ENCODE measurements at regions not wholly inside any gene's neighbourhood (a gene's known extent, or its start where the extent isn't known, plus 50 kb on each side); places are given as distances from the start of the nearest gene placed in this dataset.

DNA sequence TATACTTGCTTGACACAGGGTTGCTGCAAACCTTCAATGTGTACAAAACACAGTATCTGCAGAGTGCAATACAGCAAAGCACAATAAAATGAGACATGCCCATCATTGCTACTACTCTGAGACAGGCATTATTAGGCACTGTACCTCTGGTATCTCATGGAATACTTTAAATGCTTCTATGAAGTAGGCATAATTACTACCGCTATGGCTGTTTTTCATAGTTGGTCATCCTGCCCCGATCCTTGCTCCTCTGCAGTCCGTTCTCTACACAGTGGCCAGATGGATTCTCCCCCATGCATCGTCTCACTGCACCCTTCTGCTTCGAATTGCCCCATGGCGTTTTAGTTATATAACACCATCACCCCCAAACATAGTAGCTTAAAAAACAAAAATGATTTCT, 83.0 kb upstream of the UBL3 start:
- H3K4me3 Mint-ChIP-seq: no peak overlapping the region
- POLR2A ChIA-PET: interaction anchor here (1.0 kb wide), 1 partner anchor 422 kb away, joined by 3 read pairs; no protein-coding TSS in a partner anchor
- H3K36me3 Mint-ChIP-seq: no peaks in the 10 kb centered on the region
- H3K27me3 Mint-ChIP-seq: peaks cover 3% of the 10 kb centered on the region
- H3K4me1 Mint-ChIP-seq: peaks cover 36% of the 10 kb centered on the region
- ATAC-seq (ENCODE audit: low read depth): no peak
- H3K27ac Mint-ChIP-seq: no peak overlapping the region
- H3K9me3 Mint-ChIP-seq: peaks cover 2% of the 10 kb centered on the region
- DNase-seq: no peak

DNA sequence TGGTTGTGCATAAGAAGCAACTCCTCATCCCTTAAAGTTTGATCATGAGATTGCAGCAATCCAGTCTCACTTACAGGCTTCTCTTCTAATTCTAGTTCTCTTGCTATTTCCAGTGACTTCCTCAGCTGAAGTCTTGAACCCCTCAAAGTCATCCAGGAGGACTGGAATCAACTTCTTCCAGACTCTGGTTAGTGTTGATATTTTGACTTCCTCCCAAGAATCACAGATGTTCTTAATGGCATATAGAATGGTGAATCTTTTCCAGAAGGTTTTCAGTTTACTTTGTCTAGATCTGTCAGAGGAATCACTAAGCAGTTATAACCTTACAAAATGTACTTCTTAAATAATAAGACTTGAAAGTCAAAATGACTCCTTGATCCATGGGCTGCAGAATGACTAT, 81.3 kb upstream of the UBL3 start:
- peaks cover 2% of the 10 kb centered on the region for H3K9me3 Mint-ChIP-seq
- H3K27ac Mint-ChIP-seq: no peak overlapping the region
- peaks cover 21% of the 10 kb centered on the region for H3K4me1 Mint-ChIP-seq
- peaks cover 3% of the 10 kb centered on the region for H3K27me3 Mint-ChIP-seq
- no peak for DNase-seq
- ATAC-seq (ENCODE audit: low read depth): no peak
- H3K4me3 Mint-ChIP-seq: no peak overlapping the region
- POLR2A ChIA-PET: no interaction called here
- no peaks in the 10 kb centered on the region for H3K36me3 Mint-ChIP-seq

DNA sequence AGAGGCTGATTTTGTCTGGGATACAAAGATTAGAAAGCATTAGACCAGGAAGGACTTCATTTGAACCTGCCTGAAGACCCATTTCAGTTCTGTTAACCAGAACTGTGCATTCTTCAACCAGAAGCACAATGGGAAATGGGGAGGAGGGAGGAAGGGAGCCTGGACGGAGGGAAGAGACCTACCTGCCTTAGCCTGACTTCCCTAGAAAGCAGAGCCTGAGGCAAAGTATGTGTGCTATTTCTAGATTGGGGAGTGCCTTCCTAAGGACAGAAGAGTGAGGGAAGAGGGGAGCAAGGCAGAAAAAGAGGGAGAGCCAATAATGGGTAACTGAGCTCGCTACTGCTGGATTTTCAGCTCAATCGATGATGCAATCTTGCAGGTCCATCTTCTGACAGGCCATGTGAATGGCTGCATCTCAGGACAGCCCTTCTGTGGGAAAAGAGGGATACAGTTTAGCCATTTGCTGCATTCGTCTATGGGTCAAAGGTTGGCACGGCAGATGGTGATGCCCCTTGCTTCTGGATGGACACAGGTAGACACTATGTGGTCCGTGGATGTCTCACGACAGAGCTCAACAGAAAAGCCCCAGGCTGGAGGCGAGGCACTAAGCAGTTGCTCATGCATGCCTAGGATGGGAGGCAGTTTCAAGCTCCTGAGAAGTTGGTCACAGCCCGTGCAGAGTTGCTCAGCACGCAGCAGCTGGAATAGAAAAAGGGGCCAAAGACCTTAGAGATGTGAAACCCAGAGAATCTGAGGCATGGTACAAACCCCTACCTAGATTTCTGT, 78.8 kb upstream of the UBL3 start:
- POLR2A ChIA-PET: no interaction called here

DNA sequence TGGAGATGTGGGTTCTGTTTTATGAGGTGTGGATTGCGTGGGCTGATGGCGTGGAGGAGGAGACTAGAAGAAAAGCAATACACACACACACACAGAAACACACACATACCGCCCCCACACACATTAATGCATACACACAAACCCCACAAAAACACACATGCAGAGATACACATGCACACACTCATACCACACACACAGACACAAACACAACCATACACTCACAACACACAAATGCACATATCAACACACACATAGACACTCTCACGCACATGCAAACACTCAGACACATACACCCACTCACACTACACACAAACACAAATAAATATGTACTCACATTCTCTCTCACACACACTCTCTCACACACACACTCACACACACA, 75.7 kb upstream of the UBL3 start:
- H3K4me1 Mint-ChIP-seq: peaks cover 9% of the 10 kb centered on the region
- peaks cover 2% of the 10 kb centered on the region for H3K9me3 Mint-ChIP-seq
- no peaks in the 10 kb centered on the region for H3K36me3 Mint-ChIP-seq
- no peak overlapping the region for H3K4me3 Mint-ChIP-seq
- DNase-seq: no peak
- ATAC-seq (ENCODE audit: low read depth): no peak
- H3K27me3 Mint-ChIP-seq: peaks cover 3% of the 10 kb centered on the region
- no peak overlapping the region for H3K27ac Mint-ChIP-seq
- POLR2A ChIA-PET: no interaction called here

More for the DNA sequence above, 78.8 kb upstream of the UBL3 start:
- no peak for DNase-seq
- no peak overlapping the region for H3K4me3 Mint-ChIP-seq
- peaks cover 2% of the 10 kb centered on the region for H3K9me3 Mint-ChIP-seq
- peaks cover 7% of the 10 kb centered on the region for H3K4me1 Mint-ChIP-seq
- no peak for ATAC-seq (ENCODE audit: low read depth)
- peaks cover 3% of the 10 kb centered on the region for H3K27me3 Mint-ChIP-seq
- H3K36me3 Mint-ChIP-seq: no peaks in the 10 kb centered on the region
- no peak overlapping the region for H3K27ac Mint-ChIP-seq

DNA sequence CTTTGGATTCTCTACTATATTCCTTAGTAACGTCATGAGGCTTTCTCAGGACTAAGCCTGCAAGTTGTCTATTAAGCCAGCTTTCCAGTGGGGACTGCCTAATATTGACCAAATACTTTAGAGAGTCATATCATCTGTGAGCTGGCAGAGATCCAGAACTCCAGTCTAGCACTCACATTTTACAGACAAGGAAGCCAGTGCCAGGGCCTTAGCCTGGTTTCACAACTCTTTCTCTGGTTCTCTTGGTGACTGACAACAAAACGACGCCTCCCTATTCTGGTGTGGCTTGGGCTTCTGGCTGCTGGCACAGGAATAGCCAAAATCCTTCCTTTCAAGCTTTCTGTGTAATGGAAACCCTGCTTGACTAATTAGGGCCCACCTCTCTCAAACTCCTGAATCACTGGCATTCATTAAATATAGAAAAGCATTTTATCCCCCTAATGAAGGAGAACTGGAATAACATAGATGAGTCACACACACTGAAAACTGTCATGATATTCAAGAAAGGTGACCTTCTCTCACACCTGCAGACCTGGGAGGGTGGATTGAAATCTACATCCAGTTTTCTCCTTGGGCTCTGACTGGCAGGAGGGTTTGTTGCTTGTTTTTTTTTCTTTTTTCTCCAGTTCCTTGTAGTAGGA, 75.2 kb upstream of the UBL3 start:
- Mint-ChIP-seq H3K27me3 (peaks cover 3% of the 10 kb centered on the region), H3K4me3 (no peak overlapping the region), H3K36me3 (no peaks in the 10 kb centered on the region), H3K4me1 (peaks cover 9% of the 10 kb centered on the region), H3K27ac (no peak overlapping the region), H3K9me3 (no peaks in the 10 kb centered on the region)
- DNase-seq (no peak), ATAC-seq (ENCODE audit: low read depth) (no peak)
- POLR2A ChIA-PET: interaction anchor here (0.8 kb wide), 1 partner anchor 11 kb away, joined by 3 read pairs; no protein-coding TSS in a partner anchor

DNA sequence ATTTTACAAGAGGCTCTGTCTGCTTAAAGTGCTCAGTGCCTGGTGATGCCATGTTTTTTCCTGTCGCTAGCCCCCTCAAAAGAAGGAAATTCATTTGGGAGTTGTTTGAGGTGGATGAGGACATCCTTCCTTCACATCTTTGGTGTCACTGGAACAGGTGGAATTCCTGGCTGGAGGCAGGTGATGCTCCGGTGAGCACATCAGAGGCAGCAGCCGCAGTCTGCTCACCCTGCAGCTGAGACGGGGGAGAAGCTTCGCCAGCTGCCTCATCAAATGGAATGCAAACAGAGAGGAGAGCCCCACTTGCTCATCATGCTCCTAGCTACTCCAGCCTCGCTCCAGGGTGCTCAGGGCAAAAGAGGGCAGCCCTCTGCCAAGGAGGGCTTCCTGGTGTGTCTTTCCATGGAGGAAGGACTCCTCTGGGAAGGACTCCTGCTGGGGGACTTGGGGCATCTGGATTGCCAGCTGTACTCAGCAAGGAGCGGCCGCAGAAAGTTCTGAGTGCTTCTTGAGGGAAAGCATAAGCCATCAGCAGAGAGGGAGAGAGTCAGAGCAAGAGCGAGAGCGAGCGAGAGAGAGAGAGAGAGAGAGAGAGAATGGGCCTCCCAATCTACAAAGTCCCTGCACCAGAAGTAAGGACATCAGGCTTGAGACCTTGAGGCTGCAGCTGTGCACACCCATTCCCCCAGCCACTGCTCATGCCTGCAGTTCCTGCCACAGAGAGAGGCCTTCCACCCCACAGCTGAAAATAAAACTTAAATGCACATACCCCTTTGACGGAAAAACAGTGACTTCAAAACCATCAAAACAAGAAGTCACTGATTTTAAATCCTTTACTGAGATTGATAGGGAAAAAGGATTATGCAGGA, 74.3 kb upstream of the UBL3 start:
- no peak for ATAC-seq (ENCODE audit: low read depth)
- H3K27ac Mint-ChIP-seq: no peak overlapping the region
- no peak overlapping the region for H3K4me3 Mint-ChIP-seq
- POLR2A ChIA-PET: interaction anchor here (0.8 to 1.0 kb wide), 2 partner anchors 11 to 190 kb away, joined by 3 read pairs; no protein-coding TSS in a partner anchor
- no peaks in the 10 kb centered on the region for H3K36me3 Mint-ChIP-seq
- no peaks in the 10 kb centered on the region for H3K9me3 Mint-ChIP-seq
- H3K27me3 Mint-ChIP-seq: peaks cover 3% of the 10 kb centered on the region
- no peak for DNase-seq
- peaks cover 9% of the 10 kb centered on the region for H3K4me1 Mint-ChIP-seq

DNA sequence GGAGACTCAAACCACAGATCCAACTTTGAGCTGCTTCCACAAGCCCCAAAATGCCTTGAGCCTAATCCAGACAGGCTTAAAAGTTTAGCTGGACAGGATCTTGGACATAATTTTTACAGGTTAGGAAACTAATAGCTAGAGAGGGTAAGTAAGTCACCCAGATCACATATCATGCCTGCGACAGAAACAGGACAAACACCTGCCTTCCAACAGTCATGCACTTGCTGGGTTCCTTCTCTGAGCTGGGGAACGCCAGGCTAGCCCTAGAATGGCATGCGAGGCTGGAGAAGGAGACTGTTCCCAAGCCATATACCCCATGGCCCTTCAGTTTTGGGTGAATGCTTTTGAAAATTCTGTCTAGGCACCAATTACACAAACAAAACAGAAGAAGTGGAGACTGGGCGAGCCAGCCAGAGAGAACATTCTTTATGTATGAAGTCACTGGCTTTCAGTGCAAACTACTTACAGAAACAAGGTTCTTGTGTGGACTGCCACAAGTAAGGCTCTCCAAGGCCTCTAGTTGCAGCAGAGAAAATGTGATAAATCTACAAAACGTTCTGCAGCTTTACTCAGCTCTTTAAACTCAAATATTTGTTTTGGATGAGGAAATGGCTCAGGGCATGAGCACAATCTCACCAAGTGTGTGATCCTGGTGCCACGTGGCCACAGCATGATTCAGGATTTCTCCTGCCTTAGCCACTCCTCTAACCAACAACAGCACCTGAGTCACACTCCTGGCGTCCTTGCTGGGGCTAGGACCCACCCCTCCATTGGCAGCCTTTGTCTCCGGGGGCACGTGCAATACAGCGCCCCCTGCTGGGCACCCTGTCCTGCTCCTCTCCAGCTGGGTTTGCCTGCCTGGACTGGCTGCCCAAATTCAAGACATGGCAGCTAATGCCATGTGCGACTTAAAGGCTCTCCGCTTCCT, 73.4 kb upstream of the UBL3 start:
- ATAC-seq (ENCODE audit: low read depth): peak; percentile 54
- Mint-ChIP-seq H3K27ac (no peak overlapping the region), H3K27me3 (no peaks in the 10 kb centered on the region), H3K36me3 (no peaks in the 10 kb centered on the region), H3K9me3 (no peaks in the 10 kb centered on the region), H3K4me1 (peaks cover 9% of the 10 kb centered on the region), H3K4me3 (no peak overlapping the region)
- POLR2A ChIA-PET: interaction anchor here (1.0 kb wide), 1 partner anchor 191 kb away, joined by 3 read pairs; no protein-coding TSS in a partner anchor
- peak; percentile 55 for DNase-seq

DNA sequence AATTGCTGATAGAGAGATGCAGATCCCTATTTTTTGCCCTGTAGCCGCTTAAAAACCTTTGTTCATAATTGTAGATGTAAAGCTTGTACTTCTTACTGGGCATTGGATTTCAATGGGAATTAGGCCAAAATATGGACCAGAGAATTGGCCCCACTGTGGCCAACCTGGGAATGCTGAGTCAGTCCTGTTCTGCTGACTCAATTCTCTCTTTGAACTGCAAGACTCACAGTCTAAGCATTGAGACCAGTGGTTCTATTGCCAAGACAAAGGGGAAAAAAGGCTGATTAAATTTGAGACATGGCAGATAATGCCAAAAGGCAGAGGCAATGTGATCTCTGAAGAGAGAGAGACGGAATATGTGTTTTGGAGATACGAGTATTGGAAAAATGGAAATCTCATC, 72.5 kb upstream of the UBL3 start:
- DNase-seq (no peak), ATAC-seq (ENCODE audit: low read depth) (no peak)
- no peaks in the 10 kb centered on the region for H3K27me3 Mint-ChIP-seq
- H3K4me3 Mint-ChIP-seq: no peak overlapping the region
- H3K9me3 Mint-ChIP-seq: no peaks in the 10 kb centered on the region
- POLR2A ChIA-PET: no interaction called here
- no peak overlapping the region for H3K27ac Mint-ChIP-seq
- peaks cover 9% of the 10 kb centered on the region for H3K4me1 Mint-ChIP-seq
- H3K36me3 Mint-ChIP-seq: no peaks in the 10 kb centered on the region

DNA sequence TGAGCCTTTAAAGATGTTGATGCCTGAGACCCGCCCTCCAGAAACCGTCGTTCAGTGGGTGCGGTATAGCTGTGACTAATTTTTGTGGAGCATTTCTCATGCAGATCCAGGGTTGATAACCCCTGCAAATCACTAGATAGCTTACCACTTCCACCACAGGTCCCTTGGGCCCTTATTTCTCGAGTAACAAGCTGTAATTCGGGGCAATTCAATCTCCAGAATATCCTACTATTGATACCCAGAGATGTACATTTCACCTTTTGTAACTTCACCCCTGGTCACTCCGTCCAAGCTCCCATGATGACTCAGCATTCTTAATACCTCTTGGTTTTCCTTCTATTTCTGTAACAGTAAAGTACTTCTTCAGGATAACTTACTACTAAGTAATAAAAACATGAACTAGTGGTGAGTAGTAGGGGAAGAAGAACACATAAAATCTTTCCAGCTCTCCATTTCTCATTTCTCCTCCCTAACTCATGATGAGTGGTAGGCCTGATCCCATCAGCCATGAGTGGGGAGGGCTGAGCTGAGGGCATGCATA, 71.9 kb upstream of the UBL3 start:
- no peaks in the 10 kb centered on the region for H3K9me3 Mint-ChIP-seq
- no peak overlapping the region for H3K27ac Mint-ChIP-seq
- ATAC-seq (ENCODE audit: low read depth): no peak
- peaks cover 9% of the 10 kb centered on the region for H3K4me1 Mint-ChIP-seq
- DNase-seq: no peak
- no peaks in the 10 kb centered on the region for H3K36me3 Mint-ChIP-seq
- POLR2A ChIA-PET: no interaction called here
- H3K4me3 Mint-ChIP-seq: no peak overlapping the region
- no peaks in the 10 kb centered on the region for H3K27me3 Mint-ChIP-seq

DNA sequence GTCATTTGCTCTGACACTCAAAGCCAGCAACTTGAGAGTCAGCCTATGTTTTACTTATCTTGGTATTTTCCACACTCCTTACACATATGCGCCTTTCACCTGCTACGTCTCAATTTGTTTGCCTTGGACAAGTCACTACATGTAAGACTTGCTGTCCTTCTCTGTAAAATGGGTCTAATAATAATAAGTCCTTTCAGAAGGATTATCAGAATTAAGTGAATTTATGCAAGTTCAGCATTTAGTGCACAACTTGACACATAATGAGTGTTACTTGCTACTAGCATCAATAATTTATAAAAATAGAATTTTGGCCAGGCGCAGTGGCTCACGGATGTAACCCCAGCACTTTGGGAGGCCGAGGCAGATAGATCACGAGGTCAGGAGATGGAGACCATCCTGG, 71.1 kb upstream of the UBL3 start:
- H3K27ac Mint-ChIP-seq: no peak overlapping the region
- H3K36me3 Mint-ChIP-seq: no peaks in the 10 kb centered on the region
- DNase-seq: no peak
- ATAC-seq (ENCODE audit: low read depth): no peak
- H3K27me3 Mint-ChIP-seq: no peaks in the 10 kb centered on the region
- H3K9me3 Mint-ChIP-seq: no peaks in the 10 kb centered on the region
- H3K4me3 Mint-ChIP-seq: no peak overlapping the region
- peaks cover 9% of the 10 kb centered on the region for H3K4me1 Mint-ChIP-seq
- POLR2A ChIA-PET: no interaction called here

DNA sequence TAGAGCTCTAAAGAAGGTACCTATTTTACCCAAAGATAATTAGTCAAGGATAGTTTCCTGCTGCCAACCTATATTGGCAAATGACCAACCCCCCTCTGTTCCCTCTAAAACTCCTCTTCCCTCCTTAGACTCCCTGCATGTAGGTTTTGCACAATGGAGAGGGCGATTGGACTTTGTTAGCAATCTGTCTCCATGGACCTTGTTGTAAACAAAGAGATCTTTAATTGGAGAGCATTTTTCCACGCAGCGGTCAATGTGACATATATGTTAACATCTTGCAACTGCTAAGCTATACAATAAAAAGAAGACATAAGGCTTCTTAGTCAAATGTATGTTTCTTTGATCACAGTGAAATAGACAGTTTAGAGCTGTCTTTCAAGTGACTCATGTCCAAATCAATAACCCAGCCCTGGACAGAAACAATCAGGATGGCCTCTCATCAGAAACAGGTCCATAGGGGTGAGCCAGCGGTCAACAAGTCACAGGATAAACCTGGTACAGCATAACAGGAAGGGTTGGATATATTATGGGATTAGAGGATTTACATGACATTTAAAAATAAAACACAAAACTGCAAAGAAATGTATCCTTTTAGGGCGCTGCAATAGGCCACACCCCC, 69.7 kb upstream of the UBL3 start:
- ATAC-seq (ENCODE audit: low read depth): no peak
- DNase-seq: no peak
- POLR2A ChIA-PET: no interaction called here
- H3K4me3 Mint-ChIP-seq: no peak overlapping the region
- no peaks in the 10 kb centered on the region for H3K36me3 Mint-ChIP-seq
- no peaks in the 10 kb centered on the region for H3K9me3 Mint-ChIP-seq
- H3K27ac Mint-ChIP-seq: no peak overlapping the region
- H3K4me1 Mint-ChIP-seq: peaks cover 4% of the 10 kb centered on the region
- no peaks in the 10 kb centered on the region for H3K27me3 Mint-ChIP-seq

DNA sequence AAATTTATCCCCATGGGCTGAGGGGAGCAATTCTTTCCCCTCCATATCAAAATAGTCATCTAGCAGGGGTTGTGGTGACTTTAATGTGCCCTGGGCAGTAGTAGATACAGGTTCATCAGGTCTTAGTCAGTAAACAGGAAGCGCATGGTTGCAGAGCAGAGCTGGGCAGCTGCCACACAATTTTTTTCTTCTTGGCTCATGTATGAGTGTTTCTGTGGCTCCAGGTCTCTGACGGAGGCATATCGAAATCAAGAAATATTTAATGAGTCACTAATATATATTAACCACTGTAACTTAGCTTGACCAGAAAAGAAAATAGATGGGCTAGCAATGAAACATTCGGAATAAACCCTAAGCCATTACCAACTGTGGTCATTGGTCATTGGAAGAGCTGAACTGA, 68.4 kb upstream of the UBL3 start:
- Mint-ChIP-seq H3K27me3 (no peaks in the 10 kb centered on the region), H3K27ac (no peak overlapping the region), H3K9me3 (no peaks in the 10 kb centered on the region), H3K36me3 (no peaks in the 10 kb centered on the region), H3K4me3 (no peak overlapping the region), H3K4me1 (peaks cover 2% of the 10 kb centered on the region)
- no peak for DNase-seq
- no peak for ATAC-seq (ENCODE audit: low read depth)
- POLR2A ChIA-PET: no interaction called here
